Lower lobe of right lung (tissue), 2 donors: ENCODE measurements at regions not wholly inside any gene's neighbourhood (a gene's known extent, or its start where the extent isn't known, plus 50 kb on each side); places are given as distances from the start of the nearest gene placed in this dataset.
A peak's percentile ranks its signal among the peaks of the same experiment; 100 is the strongest.

Experiments used
- ATAC-seq, 2 donors: fragments of 200-7000 bp; cut with Tn5 transposase; one replicate each; pipeline ENCODE4 v1.9.1; 2020 to 2022; ENCODE audit warnings: mild to moderate bottlenecking in 2 of 2, moderate library complexity in 2 of 2
- DNase-seq: peaks from one replicate; pipeline ENCODE4 v3.0.0-alpha.2; 2020
- H3K27ac ChIP-seq: fragments of 200-600 bp; one replicate; pipeline ENCODE4 v1.8.0; 2022
- H3K27me3 ChIP-seq: fragments of 200-600 bp; one replicate; pipeline ENCODE4 v1.8.0; 2022; ENCODE audit warnings: low read depth
- H3K36me3 ChIP-seq: fragments of 200-600 bp; one replicate; pipeline ENCODE4 v1.8.0; 2022; ENCODE audit warnings: mild to moderate bottlenecking
- H3K4me1 ChIP-seq: fragments of 200-600 bp; one replicate; pipeline ENCODE4 v1.8.0; 2022
- H3K4me3 ChIP-seq: fragments of 200-600 bp; one replicate; pipeline ENCODE4 v1.8.0; 2022; ENCODE audit warnings: mild to moderate bottlenecking
- H3K9me3 ChIP-seq: fragments of 200-600 bp; one replicate; pipeline ENCODE4 v1.8.0; 2022
- intact Hi-C: fragments of 100-400 bp; cut with DNase I; formaldehyde crosslinking; loops from one replicate; pipeline ENCODE4 v1.11.0; 2022
- TF ChIP-seq, protein P1 (sequence below): fragments of 200-600 bp; IDR thresholded peaks from one replicate; pipeline ENCODE4 v1.8.0; 2022; ENCODE audit warnings: antibody characterized with exemption, mild to moderate bottlenecking
- donor health status: DM: no; HTN: yes; CAD: no; lungs with severe emphysema.

DNA sequence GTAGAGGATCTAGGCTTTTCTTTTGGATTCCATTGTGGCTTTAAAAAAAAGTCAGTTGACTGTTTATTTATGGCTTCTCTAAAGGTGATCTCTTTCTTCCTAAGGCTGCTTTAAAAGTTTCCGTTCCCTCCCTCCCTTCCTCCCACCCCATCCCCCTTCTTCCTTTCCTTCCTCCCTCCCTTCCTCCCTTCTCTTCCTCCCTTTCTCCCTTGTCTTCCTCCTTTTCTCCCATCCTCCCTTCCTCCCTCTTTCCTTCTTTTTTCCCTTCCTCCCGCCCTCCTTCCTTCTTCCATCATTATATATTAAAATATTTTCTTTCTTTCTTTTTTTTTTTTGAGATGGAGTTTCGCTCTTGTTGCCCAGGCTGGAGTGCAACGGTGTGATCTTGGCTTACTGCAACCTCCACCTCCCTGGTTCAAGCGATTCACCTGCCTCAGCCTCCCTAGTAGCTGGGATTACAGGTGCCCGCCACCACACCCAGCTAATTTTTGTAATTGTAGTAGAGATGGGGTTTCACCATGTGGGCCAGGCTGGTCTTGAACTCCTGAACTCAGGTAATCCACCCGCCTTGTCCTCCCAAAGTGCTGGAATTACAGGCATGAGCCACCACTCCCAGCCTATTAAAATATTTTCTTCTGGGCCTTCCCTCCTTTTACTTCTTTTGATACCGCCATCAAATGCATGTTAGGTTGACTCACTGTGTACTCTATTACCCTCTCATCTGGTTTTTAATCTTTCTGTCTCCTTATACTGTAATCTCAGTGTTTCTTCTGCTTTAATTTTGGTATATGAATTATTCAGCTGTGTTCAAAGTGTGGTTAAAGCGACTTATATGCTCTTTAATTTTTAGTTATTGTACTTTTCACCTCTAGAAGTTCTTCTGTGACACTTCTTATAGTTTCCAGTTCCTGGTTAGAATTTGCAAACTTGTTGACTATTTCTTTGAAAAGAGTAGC is 59.2 kb upstream of the ATP5PO start:
- Histone ChIP-seq H3K9me3 (no peaks in the 10 kb centered on the region), H3K27ac (peak overlapping the region; percentile 62), H3K36me3 (no peaks in the 10 kb centered on the region), H3K4me1 (peaks cover 33% of the 10 kb centered on the region), H3K27me3 (no peaks in the 10 kb centered on the region), H3K4me3 (no peak overlapping the region)
- DNase-seq (no peak), ATAC-seq (no peak)
- intact Hi-C loops = no loop called here
- TF ChIP-seq, protein P1, sequence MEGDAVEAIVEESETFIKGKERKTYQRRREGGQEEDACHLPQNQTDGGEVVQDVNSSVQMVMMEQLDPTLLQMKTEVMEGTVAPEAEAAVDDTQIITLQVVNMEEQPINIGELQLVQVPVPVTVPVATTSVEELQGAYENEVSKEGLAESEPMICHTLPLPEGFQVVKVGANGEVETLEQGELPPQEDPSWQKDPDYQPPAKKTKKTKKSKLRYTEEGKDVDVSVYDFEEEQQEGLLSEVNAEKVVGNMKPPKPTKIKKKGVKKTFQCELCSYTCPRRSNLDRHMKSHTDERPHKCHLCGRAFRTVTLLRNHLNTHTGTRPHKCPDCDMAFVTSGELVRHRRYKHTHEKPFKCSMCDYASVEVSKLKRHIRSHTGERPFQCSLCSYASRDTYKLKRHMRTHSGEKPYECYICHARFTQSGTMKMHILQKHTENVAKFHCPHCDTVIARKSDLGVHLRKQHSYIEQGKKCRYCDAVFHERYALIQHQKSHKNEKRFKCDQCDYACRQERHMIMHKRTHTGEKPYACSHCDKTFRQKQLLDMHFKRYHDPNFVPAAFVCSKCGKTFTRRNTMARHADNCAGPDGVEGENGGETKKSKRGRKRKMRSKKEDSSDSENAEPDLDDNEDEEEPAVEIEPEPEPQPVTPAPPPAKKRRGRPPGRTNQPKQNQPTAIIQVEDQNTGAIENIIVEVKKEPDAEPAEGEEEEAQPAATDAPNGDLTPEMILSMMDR = no peak

DNA sequence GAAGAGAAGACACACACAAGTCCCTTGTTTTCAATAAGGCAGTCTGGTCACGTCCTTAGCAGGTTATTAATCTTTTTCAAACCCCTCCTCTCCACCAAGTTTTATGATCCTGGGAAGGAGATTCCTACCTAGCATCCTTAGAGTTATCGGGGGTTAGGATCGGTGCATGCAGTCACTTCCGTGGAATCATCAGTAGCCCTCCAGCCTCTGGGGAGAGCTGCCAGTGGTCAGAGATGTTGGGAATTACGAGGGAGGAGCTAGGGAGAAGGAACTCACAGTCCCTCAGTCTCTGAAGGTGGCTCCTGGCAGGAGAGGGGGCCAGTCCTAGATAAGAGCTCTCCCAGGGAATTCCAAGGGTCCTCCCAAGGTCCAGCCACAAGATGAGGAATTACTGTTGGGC is 57.7 kb upstream of the ATP5PO start:
- Histone ChIP-seq H3K27me3 (no peaks in the 10 kb centered on the region), H3K4me3 (no peak overlapping the region), H3K27ac (no peak overlapping the region), H3K4me1 (peaks cover 33% of the 10 kb centered on the region), H3K36me3 (no peaks in the 10 kb centered on the region), H3K9me3 (no peaks in the 10 kb centered on the region)
- TF ChIP-seq, protein P1 = no peak
- DNase-seq = no peak
- intact Hi-C loops = no loop called here
- no peak for ATAC-seq

DNA sequence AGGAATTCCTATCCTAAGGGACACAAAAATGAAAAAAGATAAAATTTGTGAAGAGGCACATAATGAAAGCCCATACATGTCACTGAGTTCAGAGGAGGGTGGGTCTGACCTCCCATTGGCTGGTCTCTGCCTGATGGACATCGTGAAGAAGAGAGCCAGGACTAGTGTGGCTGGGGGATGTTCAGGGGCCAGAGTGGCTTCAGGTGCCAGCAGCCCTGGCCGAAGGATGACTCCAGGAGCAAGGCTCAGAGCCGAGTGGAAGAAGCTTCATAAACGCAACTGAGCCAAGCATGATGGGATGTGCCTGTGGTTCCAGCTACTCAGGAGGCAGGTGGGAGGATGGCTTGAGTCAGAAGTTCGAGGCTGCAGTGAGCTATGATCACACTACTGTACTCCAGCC is 56.9 kb upstream of the ATP5PO start:
- Histone ChIP-seq H3K9me3 (no peaks in the 10 kb centered on the region), H3K4me1 (peaks cover 27% of the 10 kb centered on the region), H3K27me3 (no peaks in the 10 kb centered on the region), H3K27ac (no peak overlapping the region), H3K36me3 (no peaks in the 10 kb centered on the region), H3K4me3 (no peak overlapping the region)
- TF ChIP-seq, protein P1 = no peak
- intact Hi-C loops = no loop called here
- ATAC-seq (no peak), DNase-seq (no peak)

DNA sequence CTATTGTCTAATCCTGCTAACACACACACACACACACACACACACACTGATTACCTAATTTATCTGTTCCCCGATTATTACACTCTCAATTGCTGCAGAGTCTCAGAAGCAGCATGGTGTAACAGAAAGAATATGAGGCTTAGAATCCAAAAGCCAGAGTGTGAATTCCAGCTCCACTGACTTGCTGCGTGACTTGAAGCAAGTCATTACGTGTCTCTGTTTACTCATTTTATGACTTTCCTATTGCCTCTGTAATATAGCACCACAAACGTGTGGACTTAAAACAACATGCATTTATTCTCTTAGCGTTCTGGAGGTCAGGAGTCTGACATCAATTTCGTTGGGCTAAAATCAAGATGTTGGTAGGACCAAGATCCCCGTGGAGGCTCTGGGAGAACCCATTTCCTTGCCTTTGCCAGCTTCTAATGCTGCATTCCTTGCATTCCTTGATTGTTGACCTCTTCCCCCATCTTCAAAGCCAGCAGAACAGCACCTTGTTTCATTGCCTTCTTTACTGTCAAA is 55.9 kb upstream of the ATP5PO start:
- H3K27me3 ChIP-seq = no peaks in the 10 kb centered on the region
- no peaks in the 10 kb centered on the region for H3K9me3 ChIP-seq
- TF ChIP-seq, protein P1 = no peak
- no peak overlapping the region for H3K27ac ChIP-seq
- no peaks in the 10 kb centered on the region for H3K36me3 ChIP-seq
- intact Hi-C loops = no loop called here
- no peak overlapping the region for H3K4me3 ChIP-seq
- DNase-seq (no peak), ATAC-seq (no peak)
- H3K4me1 ChIP-seq = peaks cover 25% of the 10 kb centered on the region

DNA sequence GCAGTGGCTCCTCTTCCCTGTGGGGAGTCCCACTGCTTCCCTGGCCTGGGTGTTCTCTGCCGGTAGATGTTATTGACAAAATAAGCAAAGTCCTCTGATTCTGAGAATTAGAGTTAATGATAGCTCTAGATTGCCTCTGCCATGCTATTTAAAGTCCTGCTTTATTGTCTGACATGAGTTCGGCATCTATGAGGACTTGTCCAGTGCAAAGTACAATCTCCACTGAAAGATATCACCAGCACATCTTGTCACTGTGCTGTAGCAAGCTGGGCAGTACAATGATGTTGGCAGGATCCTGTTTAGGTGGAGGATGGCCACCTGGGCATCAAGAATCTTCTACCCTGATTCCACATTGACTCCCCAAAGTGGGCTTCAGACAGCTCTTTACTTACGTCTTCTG is 54.0 kb upstream of the ATP5PO start:
- Histone ChIP-seq H3K27ac (no peak overlapping the region), H3K9me3 (no peaks in the 10 kb centered on the region), H3K27me3 (no peaks in the 10 kb centered on the region), H3K36me3 (no peaks in the 10 kb centered on the region), H3K4me1 (peaks cover 10% of the 10 kb centered on the region), H3K4me3 (no peak overlapping the region)
- TF ChIP-seq, protein P1 = no peak
- ATAC-seq = no peak
- intact Hi-C loops = no loop called here
- no peak for DNase-seq
